Peyer's patch (tissue), 4 donors: ENCODE measurements at regions not wholly inside any gene's neighbourhood (a gene's known extent, or its start where the extent isn't known, plus 50 kb on each side); places are given as distances from the start of the nearest gene placed in this dataset.

ENCODE experiments used
- DNase-seq, 3 donors: peaks; one replicate each; pipeline ENCODE4 v3.0.0-alpha.2; 2017 to 2019
- H3K27ac ChIP-seq, 4 donors: fragments of 200-600 bp; sonication (generic); one replicate each; pipeline ENCODE4 v1.5.1; 2016 to 2019
- H3K27me3 ChIP-seq, 2 donors: fragments of 200-600 bp; sonication (generic); one replicate each; pipeline ENCODE4 v1.5.1; 2019
- H3K36me3 ChIP-seq, 3 donors: fragments of 200-600 bp; sonication (generic); one replicate each; pipeline ENCODE4 v1.5.1; 2016 to 2019
- H3K4me1 ChIP-seq, 4 donors: fragments of 200-600 bp; sonication (generic); one replicate each; pipeline ENCODE4 v1.5.1; 2016 to 2019
- H3K4me3 ChIP-seq, 4 donors: fragments of 200-600 bp; sonication (generic); 1 replicate in 3 of 4; 2 replicates in 1 of 4; pipeline ENCODE4 v1.5.1; 2016 to 2019; ENCODE audit warnings: mild to moderate bottlenecking in 1 of 4
- H3K9me3 ChIP-seq, 4 donors: fragments of 200-600 bp; sonication (generic); one replicate each; pipeline ENCODE4 v1.5.1; 2016 to 2019; ENCODE audit warnings: mild to moderate bottlenecking in 1 of 4
- POLR2A ChIP-seq, 2 donors: fragments of 450-650 bp; IDR thresholded peaks; one replicate each; pipeline ENCODE4 v1.5.1; 2017; ENCODE audit warnings: antibody characterized with exemption in 2 of 2, mild to moderate bottlenecking in 2 of 2, moderate library complexity in 2 of 2
- TF ChIP-seq, protein P1 (sequence below), 6 experiments: fragments of 450-650 bp in 4 of 6; fragments of 200-600 bp in 2 of 6; sonication (generic) in 1 of 6; IDR thresholded peaks; one replicate each; pipeline ENCODE4 v1.5.1; 2017 to 2019; ENCODE audit warnings: antibody characterized with exemption in 6 of 6, mild to moderate bottlenecking in 3 of 6, moderate library complexity in 1 of 6

DNA sequence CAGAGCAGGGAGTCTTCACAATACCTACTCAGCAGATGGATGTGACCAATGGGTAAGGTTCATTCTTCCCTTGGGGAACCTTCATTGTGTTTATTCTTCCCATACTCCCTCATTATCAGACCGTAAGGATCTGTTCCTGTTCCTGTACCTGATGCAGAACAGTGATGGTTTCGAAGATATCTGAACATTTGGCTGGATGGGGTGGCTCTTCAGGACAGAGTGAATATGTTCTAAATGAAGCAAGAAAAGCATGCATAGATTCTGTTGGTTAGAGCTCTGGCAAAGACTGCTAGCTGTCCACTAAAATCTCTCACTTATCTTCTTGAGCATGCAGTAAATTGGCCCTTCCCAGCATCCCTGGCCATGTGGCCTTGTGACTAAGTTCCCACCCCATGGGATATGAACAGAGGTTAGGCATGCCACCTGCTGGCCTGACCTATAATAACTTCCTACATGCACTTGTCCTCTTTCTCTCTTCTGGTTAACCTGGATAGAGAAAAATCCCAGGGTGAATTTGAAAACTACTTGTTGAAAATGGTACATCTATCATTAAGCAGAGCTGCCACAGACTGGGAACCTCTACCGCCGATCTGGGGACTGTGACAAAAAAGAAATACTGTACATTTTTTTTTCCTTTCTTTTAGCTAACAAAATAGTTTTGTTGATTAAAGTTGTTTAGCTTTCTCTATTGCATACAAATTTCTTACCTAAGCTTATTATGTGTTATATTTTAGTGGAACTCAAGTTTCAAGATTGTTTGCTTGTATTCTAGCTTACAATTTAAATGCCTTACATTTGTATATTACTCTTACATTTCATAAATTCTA lies 60.0 kb upstream of the BANK1 start:
- H3K27ac ChIP-seq, result no peak overlapping the region
- H3K27me3 ChIP-seq, result no peaks in the 10 kb centered on the region
- no peaks in the 10 kb centered on the region for H3K4me1 ChIP-seq
- peak; percentile 55 to 85 (median 69) for DNase-seq
- no peaks in the 10 kb centered on the region for H3K9me3 ChIP-seq
- TF ChIP-seq, protein P1, sequence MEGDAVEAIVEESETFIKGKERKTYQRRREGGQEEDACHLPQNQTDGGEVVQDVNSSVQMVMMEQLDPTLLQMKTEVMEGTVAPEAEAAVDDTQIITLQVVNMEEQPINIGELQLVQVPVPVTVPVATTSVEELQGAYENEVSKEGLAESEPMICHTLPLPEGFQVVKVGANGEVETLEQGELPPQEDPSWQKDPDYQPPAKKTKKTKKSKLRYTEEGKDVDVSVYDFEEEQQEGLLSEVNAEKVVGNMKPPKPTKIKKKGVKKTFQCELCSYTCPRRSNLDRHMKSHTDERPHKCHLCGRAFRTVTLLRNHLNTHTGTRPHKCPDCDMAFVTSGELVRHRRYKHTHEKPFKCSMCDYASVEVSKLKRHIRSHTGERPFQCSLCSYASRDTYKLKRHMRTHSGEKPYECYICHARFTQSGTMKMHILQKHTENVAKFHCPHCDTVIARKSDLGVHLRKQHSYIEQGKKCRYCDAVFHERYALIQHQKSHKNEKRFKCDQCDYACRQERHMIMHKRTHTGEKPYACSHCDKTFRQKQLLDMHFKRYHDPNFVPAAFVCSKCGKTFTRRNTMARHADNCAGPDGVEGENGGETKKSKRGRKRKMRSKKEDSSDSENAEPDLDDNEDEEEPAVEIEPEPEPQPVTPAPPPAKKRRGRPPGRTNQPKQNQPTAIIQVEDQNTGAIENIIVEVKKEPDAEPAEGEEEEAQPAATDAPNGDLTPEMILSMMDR (IDR thresholded peaks at IDR 0.05), result peak; percentile 42 to 79 (median 70)
- no peak for TF ChIP-seq POLR2A (IDR thresholded peaks at IDR 0.05)
- no peaks in the 10 kb centered on the region for H3K36me3 ChIP-seq
- no peak overlapping the region for H3K4me3 ChIP-seq

DNA sequence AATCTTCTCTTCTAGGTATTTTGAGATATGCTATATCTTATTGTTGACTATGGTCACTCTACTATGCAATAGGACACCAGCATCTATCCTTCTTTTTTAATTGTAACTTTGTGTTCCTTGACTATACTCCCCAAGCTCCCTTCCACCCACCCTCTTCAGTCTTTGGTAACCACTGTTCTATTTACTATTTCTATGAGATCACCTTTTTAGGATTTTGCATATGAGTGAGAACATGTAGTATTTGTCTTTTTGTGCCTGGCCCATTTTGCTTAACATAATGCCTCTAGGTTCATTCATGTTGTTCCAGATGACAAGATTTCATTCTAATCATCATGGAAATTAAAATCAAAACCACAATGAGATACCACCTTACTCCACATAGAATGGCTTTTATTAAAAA lies 63.3 kb upstream of the BANK1 start:
- H3K9me3 ChIP-seq, result no peaks in the 10 kb centered on the region
- no peak overlapping the region for H3K4me3 ChIP-seq
- no peak for DNase-seq
- no peak for TF ChIP-seq POLR2A (IDR thresholded peaks at IDR 0.05)
- TF ChIP-seq, protein P1 (IDR thresholded peaks at IDR 0.05), result no peak
- H3K27me3 ChIP-seq, result no peaks in the 10 kb centered on the region
- no peak overlapping the region for H3K27ac ChIP-seq
- no peaks in the 10 kb centered on the region for H3K4me1 ChIP-seq
- no peaks in the 10 kb centered on the region for H3K36me3 ChIP-seq

DNA sequence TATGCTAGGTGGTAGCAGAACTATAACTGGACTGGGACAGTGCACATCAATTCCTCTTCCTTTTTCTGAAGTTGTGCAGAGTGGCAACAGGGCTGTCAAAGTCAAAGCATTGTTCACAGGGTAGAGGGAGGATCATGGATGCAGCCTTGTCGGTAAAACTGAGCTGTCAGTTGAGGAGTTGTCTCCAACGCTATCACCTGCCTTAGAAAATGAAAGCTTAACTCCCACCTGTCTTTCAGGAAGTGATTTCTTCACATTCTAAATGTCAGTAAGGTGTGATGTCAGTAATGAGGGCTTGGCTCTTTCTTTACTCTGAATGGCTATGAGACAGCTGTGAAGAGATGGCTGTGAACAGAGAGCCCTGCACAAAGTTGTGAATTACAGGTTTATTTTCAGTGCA lies 66.4 kb upstream of the BANK1 start:
- no peak for DNase-seq

DNA sequence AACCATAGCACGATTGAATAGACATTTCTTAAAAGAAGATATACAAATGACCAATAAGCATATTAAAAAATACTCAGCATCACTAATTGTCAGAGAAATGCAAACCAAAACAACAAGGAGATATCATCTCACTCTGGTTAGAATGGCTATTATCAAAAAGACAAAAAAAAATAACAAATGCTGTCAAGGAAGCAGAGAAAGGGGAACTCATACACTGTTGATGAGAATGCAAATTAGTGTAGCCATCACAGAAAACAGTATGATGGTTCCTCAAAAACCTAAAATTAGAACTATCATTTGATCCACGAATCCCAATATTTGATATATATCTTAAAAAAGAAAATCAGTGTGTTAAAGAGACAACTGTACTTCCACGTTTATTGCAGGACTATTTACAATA lies 71.7 kb upstream of the BANK1 start:
- no peak for DNase-seq
- Histone ChIP-seq H3K4me3 (no peak overlapping the region), H3K9me3 (no peaks in the 10 kb centered on the region), H3K27ac (no peak overlapping the region), H3K4me1 (no peaks in the 10 kb centered on the region), H3K27me3 (no peaks in the 10 kb centered on the region), H3K36me3 (no peaks in the 10 kb centered on the region)
- TF ChIP-seq, protein P1 (IDR thresholded peaks at IDR 0.05), result no peak
- no peak for TF ChIP-seq POLR2A (IDR thresholded peaks at IDR 0.05)

More for the DNA sequence above, 66.4 kb upstream of the BANK1 start:
- TF ChIP-seq, protein P1 (IDR thresholded peaks at IDR 0.05), result no peak
- no peak for TF ChIP-seq POLR2A (IDR thresholded peaks at IDR 0.05)
- H3K9me3 ChIP-seq, result no peaks in the 10 kb centered on the region
- no peak overlapping the region for H3K27ac ChIP-seq
- no peaks in the 10 kb centered on the region for H3K4me1 ChIP-seq
- H3K36me3 ChIP-seq, result no peaks in the 10 kb centered on the region
- H3K4me3 ChIP-seq, result no peak overlapping the region
- H3K27me3 ChIP-seq, result no peaks in the 10 kb centered on the region

DNA sequence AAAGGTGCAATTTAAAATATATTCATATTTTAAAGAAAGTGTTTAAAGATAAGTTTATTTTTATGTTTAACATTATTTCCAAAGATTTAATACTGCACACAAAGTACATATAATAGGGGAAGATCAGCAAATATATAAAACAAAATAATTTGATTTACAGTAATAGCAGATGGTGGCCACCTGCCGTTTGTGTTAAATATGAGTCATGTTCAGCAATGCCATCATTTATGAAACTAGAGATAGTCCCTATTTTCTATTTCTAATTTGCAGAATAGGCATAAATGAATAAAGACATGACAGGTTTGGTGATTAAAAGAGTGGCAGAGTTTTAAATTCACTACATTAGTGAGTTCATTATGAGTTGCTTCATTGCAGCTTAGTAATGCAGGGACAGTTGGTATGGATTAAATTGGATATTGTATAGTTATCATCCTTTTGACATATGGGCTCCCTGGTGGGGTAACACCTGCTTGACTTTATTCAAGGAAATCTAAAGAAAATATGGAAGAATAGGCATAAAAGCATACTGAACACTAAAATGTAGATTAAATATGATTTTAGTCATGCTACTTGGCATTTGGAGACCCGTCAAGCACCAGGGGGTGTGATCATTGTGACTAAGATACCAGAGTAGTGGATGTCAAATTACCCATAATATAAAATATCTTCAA lies 78.8 kb upstream of the BANK1 start:
- Histone ChIP-seq H3K4me1 (no peaks in the 10 kb centered on the region), H3K27ac (no peak overlapping the region), H3K4me3 (no peak overlapping the region), H3K9me3 (no peaks in the 10 kb centered on the region), H3K36me3 (no peaks in the 10 kb centered on the region), H3K27me3 (no peaks in the 10 kb centered on the region)
- TF ChIP-seq, protein P1 (IDR thresholded peaks at IDR 0.05), result no peak
- TF ChIP-seq POLR2A (IDR thresholded peaks at IDR 0.05), result no peak
- DNase-seq, result no peak
